K562 (cell line): ENCODE measurements at regions not wholly inside any gene's neighbourhood (a gene's known extent, or its start where the extent isn't known, plus 50 kb on each side); places are given as distances from the start of the nearest gene placed in this dataset.

Experiments
- IRF2 ChIP-seq: sonication (generic); formaldehyde crosslinking; IDR thresholded peaks from 2 replicates; pipeline ENCODE4 v1.8.1; 2022; ENCODE audit warnings: mild to moderate bottlenecking, missing genetic modification reagents
- MYBL2 ChIP-seq, 2 experiments: fragments of 450-650 bp in 1 of 2; sonication (generic) in 1 of 2; formaldehyde crosslinking in 1 of 2; IDR thresholded peaks; 2 replicates each; pipeline versions ENCODE4 v1.6.1 to v1.8.1; 2017 to 2022; ENCODE audit warnings: borderline replicate concordance in 1 of 2, inconsistent platforms in 1 of 2, low read depth in 1 of 2, mild to moderate bottlenecking in 1 of 2, missing genetic modification reagents in 1 of 2, moderate library complexity in 1 of 2
- NR2C2 ChIP-seq, 2 experiments: fragments of 200-800 bp in 1 of 2; sonication (Bioruptor generic) in 1 of 2; sonication (generic) in 1 of 2; formaldehyde crosslinking in 1 of 2; IDR thresholded peaks; 2 replicates each; pipeline versions ENCODE4 v1.6.1 to v1.8.0; 2016 to 2022; ENCODE audit warnings: mild to moderate bottlenecking in 1 of 2, missing compliant biosample characterization in 1 of 2, missing genetic modification characterization in 1 of 2, missing genetic modification reagents in 1 of 2
- RBM34 ChIP-seq: fragments of 200-400 bp; formaldehyde crosslinking; IDR thresholded peaks from 2 replicates; pipeline ENCODE4 v1.6.1; 2018; ENCODE audit warnings: low read length, borderline replicate concordance; ENCODE audit not compliant: insufficient read depth
- TGIF2 ChIP-seq: sonication (generic); formaldehyde crosslinking; IDR thresholded peaks from 2 replicates; pipeline ENCODE4 v1.8.1; 2022; ENCODE audit warnings: mild to moderate bottlenecking, missing genetic modification reagents, moderate library complexity
- ZEB2 ChIP-seq: fragments of 450-650 bp; IDR thresholded peaks from 2 replicates; pipeline ENCODE4 v1.6.1; 2016
- ZFX ChIP-seq: sonication (generic); formaldehyde crosslinking; IDR thresholded peaks from 2 replicates; pipeline ENCODE4 v1.8.0; 2022; ENCODE audit warnings: mild to moderate bottlenecking, missing genetic modification reagents, moderate library complexity
- ZNF384 ChIP-seq: IDR thresholded peaks from 2 replicates; pipeline ENCODE4 v1.6.1; 2012; ENCODE audit warnings: low read depth, low read length, improper control_type of control experiment
- TF ChIP-seq, protein P1 (sequence below), 2 experiments: fragments of 450-650 bp in 1 of 2; sonication (generic) in 1 of 2; formaldehyde crosslinking in 1 of 2; IDR thresholded peaks; 2 replicates each; pipeline versions ENCODE4 v1.7.1 to v1.9.0; 2016 to 2022; ENCODE audit warnings: inconsistent platforms in 1 of 2, mild to moderate bottlenecking in 1 of 2, missing genetic modification reagents in 1 of 2
- TF ChIP-seq, protein P2 (sequence below): sonication (generic); formaldehyde crosslinking; IDR thresholded peaks from 2 replicates; pipeline ENCODE4 v1.8.1; 2023; ENCODE audit warnings: mild to moderate bottlenecking, missing genetic modification reagents
- TF ChIP-seq, protein P3 (sequence below): fragments of 250-450 bp; sonication (Bioruptor Pico); IDR thresholded peaks from 2 replicates; pipeline ENCODE4 v1.8.0; 2022; ENCODE audit warnings: inconsistent platforms, mild to moderate bottlenecking, moderate library complexity, borderline replicate concordance
- TF ChIP-seq, protein P4 (sequence below): fragments of 200-800 bp; sonication (Bioruptor generic); IDR thresholded peaks from 2 replicates; pipeline ENCODE4 v1.6.1; 2017; ENCODE audit warnings: missing genetic modification characterization, missing compliant biosample characterization

DNA sequence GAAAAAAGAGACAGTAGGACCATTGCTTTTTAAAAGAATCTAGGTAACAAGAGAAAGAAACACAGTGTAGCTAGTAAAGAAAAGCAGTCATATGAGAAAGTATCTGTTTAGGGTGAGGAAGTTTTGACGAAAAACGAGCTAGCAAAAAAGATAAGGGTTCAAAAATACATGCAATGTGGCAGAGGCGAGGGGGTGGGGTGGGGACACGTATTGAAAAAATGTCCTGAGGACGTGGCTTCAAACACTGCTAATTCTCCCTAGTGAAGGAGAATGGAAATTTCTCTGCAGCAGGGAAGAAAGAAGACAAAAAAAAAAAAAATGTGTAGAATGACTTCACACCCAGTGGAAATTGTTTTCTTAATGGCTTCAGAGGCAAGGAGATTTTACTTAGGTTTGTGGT is 856.4 kb upstream of the INTU start (continued):
- TF ChIP-seq, protein P1, sequence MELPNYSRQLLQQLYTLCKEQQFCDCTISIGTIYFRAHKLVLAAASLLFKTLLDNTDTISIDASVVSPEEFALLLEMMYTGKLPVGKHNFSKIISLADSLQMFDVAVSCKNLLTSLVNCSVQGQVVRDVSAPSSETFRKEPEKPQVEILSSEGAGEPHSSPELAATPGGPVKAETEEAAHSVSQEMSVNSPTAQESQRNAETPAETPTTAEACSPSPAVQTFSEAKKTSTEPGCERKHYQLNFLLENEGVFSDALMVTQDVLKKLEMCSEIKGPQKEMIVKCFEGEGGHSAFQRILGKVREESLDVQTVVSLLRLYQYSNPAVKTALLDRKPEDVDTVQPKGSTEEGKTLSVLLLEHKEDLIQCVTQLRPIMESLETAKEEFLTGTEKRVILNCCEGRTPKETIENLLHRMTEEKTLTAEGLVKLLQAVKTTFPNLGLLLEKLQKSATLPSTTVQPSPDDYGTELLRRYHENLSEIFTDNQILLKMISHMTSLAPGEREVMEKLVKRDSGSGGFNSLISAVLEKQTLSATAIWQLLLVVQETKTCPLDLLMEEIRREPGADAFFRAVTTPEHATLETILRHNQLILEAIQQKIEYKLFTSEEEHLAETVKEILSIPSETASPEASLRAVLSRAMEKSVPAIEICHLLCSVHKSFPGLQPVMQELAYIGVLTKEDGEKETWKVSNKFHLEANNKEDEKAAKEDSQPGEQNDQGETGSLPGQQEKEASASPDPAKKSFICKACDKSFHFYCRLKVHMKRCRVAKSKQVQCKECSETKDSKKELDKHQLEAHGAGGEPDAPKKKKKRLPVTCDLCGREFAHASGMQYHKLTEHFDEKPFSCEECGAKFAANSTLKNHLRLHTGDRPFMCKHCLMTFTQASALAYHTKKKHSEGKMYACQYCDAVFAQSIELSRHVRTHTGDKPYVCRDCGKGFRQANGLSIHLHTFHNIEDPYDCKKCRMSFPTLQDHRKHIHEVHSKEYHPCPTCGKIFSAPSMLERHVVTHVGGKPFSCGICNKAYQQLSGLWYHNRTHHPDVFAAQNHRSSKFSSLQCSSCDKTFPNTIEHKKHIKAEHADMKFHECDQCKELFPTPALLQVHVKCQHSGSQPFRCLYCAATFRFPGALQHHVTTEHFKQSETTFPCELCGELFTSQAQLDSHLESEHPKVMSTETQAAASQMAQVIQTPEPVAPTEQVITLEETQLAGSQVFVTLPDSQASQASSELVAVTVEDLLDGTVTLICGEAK (IDR thresholded peaks at IDR 0.05), result no peak
- TF ChIP-seq, protein P1 (CRISPR knock-in tag; IDR thresholded peaks at IDR 0.05), result no peak
- TF ChIP-seq TGIF2 (CRISPR knock-in tag) (no peak), MYBL2 (IDR thresholded peaks at IDR 0.05; ENCODE audit: low read depth) (no peak), MYBL2 (CRISPR knock-in tag; IDR thresholded peaks at IDR 0.05; ENCODE audit: borderline replicate concordance) (no peak), IRF2 (CRISPR knock-in tag) (no peak), NR2C2 (CRISPR knock-in tag; IDR thresholded peaks at IDR 0.05) (no peak), NR2C2 (tag; IDR thresholded peaks at IDR 0.05) (no peak), RBM34 (no peak), ZEB2 (no peak), ZNF384 (peak; percentile 72), ZFX (no peak)
- TF ChIP-seq, protein P2, sequence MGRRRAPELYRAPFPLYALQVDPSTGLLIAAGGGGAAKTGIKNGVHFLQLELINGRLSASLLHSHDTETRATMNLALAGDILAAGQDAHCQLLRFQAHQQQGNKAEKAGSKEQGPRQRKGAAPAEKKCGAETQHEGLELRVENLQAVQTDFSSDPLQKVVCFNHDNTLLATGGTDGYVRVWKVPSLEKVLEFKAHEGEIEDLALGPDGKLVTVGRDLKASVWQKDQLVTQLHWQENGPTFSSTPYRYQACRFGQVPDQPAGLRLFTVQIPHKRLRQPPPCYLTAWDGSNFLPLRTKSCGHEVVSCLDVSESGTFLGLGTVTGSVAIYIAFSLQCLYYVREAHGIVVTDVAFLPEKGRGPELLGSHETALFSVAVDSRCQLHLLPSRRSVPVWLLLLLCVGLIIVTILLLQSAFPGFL (CRISPR knock-in tag), result no peak
- TF ChIP-seq, protein P3, sequence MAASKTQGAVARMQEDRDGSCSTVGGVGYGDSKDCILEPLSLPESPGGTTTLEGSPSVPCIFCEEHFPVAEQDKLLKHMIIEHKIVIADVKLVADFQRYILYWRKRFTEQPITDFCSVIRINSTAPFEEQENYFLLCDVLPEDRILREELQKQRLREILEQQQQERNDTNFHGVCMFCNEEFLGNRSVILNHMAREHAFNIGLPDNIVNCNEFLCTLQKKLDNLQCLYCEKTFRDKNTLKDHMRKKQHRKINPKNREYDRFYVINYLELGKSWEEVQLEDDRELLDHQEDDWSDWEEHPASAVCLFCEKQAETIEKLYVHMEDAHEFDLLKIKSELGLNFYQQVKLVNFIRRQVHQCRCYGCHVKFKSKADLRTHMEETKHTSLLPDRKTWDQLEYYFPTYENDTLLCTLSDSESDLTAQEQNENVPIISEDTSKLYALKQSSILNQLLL (CRISPR knock-in tag), result no peak
- TF ChIP-seq, protein P4, sequence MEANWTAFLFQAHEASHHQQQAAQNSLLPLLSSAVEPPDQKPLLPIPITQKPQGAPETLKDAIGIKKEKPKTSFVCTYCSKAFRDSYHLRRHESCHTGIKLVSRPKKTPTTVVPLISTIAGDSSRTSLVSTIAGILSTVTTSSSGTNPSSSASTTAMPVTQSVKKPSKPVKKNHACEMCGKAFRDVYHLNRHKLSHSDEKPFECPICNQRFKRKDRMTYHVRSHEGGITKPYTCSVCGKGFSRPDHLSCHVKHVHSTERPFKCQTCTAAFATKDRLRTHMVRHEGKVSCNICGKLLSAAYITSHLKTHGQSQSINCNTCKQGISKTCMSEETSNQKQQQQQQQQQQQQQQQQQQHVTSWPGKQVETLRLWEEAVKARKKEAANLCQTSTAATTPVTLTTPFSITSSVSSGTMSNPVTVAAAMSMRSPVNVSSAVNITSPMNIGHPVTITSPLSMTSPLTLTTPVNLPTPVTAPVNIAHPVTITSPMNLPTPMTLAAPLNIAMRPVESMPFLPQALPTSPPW (CRISPR knock-in tag), result peak; percentile 44; the same call in 1 of the 2 replicates
